Thoracic aorta (tissue), 2 donors: ENCODE measurements at regions not wholly inside any gene's neighbourhood (a gene's known extent, or its start where the extent isn't known, plus 50 kb on each side); places are given as distances from the start of the nearest gene placed in this dataset.

Experiments
- ATAC-seq: fragments of 150-250 bp; one replicate; pipeline ENCODE4 v1.8.0; 2017; ENCODE audit warnings: low read depth; ENCODE audit not compliant: insufficient number of reproducible peaks, low FRiP score
- DNase-seq: peaks from one replicate; pipeline ENCODE4 v3.0.0-alpha.2; 2020; ENCODE audit warnings: low spot score
- H3K27ac ChIP-seq, 2 donors: fragments of 200-600 bp; sonication (generic); 1 replicate in 1 of 2; 2 replicates in 1 of 2; pipeline ENCODE4 v1.5.1; 2016; ENCODE audit warnings: mild to moderate bottlenecking in 2 of 2, moderate library complexity in 2 of 2
- H3K27me3 ChIP-seq: fragments of 200-600 bp; sonication (generic); replicated peaks from 2 replicates; pipeline ENCODE4 v1.6.0; 2016; ENCODE audit warnings: mild to moderate bottlenecking; ENCODE audit not compliant: insufficient read depth
- H3K36me3 ChIP-seq: fragments of 200-600 bp; sonication (generic); one replicate; pipeline ENCODE4 v1.5.1; 2016
- H3K4me1 ChIP-seq, 2 donors: fragments of 200-600 bp; sonication (generic); 1 replicate in 1 of 2; 2 replicates in 1 of 2; pipeline versions ENCODE4 v1.5.1 to v1.6.0; 2016; ENCODE audit warnings: low read depth in 2 of 2, mild to moderate bottlenecking in 1 of 2; ENCODE audit not compliant: control insufficient read depth in 1 of 2
- H3K4me3 ChIP-seq: fragments of 200-600 bp; sonication (generic); 2 replicates; pipeline ENCODE4 v1.5.1; 2016; ENCODE audit warnings: mild to moderate bottlenecking
- H3K9me3 ChIP-seq: fragments of 200-600 bp; sonication (generic); 2 replicates; pipeline ENCODE4 v1.5.1; 2016
- TF ChIP-seq, protein P1 (sequence below): fragments of 200-600 bp; sonication (generic); IDR thresholded peaks from one replicate; pipeline ENCODE4 v1.5.1; 2019; ENCODE audit warnings: antibody characterized with exemption

DNA sequence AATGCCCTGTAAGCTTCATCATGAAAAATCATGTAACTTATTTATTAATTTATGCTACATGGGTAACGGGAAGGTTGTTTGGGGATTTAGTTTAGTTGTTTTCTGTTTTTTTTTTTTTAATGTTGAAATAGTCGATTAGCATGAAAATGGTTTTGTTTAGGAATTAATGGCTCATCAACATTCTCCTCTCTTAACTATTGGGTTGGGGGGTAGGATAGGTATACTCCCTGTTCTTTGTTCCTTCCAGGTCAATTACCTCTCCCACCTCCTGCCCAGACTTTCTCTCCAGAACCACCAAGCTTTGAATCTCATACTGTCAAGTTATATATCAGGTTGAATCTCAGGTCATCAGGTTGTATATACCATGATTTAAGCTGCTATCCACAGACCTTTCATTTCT lies 568.7 kb upstream of the DSEL start:
- no peaks in the 10 kb centered on the region for H3K4me1 ChIP-seq
- ATAC-seq, result no peak
- H3K36me3 ChIP-seq, result no peaks in the 10 kb centered on the region
- no peak overlapping the region for H3K27ac ChIP-seq
- no peak overlapping the region for H3K4me3 ChIP-seq
- H3K27me3 ChIP-seq, result no peaks in the 10 kb centered on the region
- no peak for DNase-seq
- H3K9me3 ChIP-seq, result no peaks in the 10 kb centered on the region
- TF ChIP-seq, protein P1, sequence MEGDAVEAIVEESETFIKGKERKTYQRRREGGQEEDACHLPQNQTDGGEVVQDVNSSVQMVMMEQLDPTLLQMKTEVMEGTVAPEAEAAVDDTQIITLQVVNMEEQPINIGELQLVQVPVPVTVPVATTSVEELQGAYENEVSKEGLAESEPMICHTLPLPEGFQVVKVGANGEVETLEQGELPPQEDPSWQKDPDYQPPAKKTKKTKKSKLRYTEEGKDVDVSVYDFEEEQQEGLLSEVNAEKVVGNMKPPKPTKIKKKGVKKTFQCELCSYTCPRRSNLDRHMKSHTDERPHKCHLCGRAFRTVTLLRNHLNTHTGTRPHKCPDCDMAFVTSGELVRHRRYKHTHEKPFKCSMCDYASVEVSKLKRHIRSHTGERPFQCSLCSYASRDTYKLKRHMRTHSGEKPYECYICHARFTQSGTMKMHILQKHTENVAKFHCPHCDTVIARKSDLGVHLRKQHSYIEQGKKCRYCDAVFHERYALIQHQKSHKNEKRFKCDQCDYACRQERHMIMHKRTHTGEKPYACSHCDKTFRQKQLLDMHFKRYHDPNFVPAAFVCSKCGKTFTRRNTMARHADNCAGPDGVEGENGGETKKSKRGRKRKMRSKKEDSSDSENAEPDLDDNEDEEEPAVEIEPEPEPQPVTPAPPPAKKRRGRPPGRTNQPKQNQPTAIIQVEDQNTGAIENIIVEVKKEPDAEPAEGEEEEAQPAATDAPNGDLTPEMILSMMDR, result no peak

- no peak for ATAC-seq
Measured at GRCh38 chr18:68083776-68084175, 567.3 kb upstream of the DSEL start.

GRCh38 chr18:68083131-68083530 lies 566.6 kb upstream of the DSEL start:
- no peak for ATAC-seq

More at GRCh38 chr18:68083776-68084175, 567.3 kb upstream of the DSEL start:
- H3K27ac ChIP-seq, result no peak overlapping the region
- no peaks in the 10 kb centered on the region for H3K4me1 ChIP-seq
- TF ChIP-seq, protein P1, result no peak
- H3K9me3 ChIP-seq, result no peaks in the 10 kb centered on the region
- H3K36me3 ChIP-seq, result no peaks in the 10 kb centered on the region
- no peak for DNase-seq
- no peak overlapping the region for H3K4me3 ChIP-seq
- H3K27me3 ChIP-seq, result no peaks in the 10 kb centered on the region

DNA sequence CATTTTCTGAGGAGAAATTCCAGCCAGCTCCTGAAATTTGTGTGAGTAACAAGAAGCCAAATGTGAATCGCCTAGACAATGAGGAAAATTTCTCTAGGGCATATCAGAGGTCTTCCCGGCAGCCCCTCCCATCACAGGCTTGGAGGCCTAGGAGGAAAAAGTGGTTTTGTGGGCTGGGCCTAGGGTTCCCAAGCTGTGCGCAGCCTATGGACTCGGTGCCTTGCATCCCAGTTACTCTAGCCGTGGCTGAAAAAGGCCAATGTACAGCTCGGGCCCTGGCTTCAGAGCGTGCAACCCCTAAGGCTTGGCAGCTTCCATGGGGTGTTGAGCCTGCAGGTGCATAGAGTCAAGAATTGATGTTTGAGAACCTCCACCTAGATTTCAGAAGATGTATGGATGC lies 556.2 kb upstream of the DSEL start:
- H3K36me3 ChIP-seq, result no peaks in the 10 kb centered on the region
- no peak for ATAC-seq
- no peak for DNase-seq
- no peaks in the 10 kb centered on the region for H3K27me3 ChIP-seq
- H3K4me3 ChIP-seq, result no peak overlapping the region
- no peak overlapping the region for H3K27ac ChIP-seq
- TF ChIP-seq, protein P1, result no peak
- H3K9me3 ChIP-seq, result no peaks in the 10 kb centered on the region
- no peaks in the 10 kb centered on the region for H3K4me1 ChIP-seq

More at GRCh38 chr18:68083131-68083530, 566.6 kb upstream of the DSEL start:
- TF ChIP-seq, protein P1, result no peak
- H3K36me3 ChIP-seq, result no peaks in the 10 kb centered on the region
- H3K27me3 ChIP-seq, result no peaks in the 10 kb centered on the region
- no peak for DNase-seq
- H3K27ac ChIP-seq, result no peak overlapping the region
- no peaks in the 10 kb centered on the region for H3K9me3 ChIP-seq
- H3K4me1 ChIP-seq, result no peaks in the 10 kb centered on the region
- no peak overlapping the region for H3K4me3 ChIP-seq

DNA sequence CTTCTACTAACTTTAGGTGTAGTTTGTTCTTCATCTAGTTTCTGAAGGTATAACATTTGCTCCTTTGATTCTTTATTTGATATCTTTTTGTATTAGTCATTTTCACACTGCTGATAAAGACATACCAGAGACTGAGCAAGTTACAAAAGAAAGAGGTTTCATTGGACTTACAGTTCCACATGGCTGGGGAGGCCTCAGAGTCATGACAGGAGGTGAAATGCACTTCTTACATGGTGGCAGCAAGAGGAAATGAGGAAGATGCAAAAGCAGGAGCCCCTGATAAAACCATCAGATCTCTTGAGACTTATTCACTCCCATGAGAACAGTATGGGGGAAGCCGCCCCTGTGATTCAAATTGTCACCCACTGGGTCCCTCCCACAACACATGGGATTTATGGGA lies 544.4 kb upstream of the DSEL start:
- TF ChIP-seq, protein P1, result no peak
- no peaks in the 10 kb centered on the region for H3K9me3 ChIP-seq
- ATAC-seq (no peak), DNase-seq (no peak)
- no peak overlapping the region for H3K27ac ChIP-seq
- no peaks in the 10 kb centered on the region for H3K4me1 ChIP-seq
- H3K36me3 ChIP-seq, result no peaks in the 10 kb centered on the region
- H3K4me3 ChIP-seq, result no peak overlapping the region
- no peaks in the 10 kb centered on the region for H3K27me3 ChIP-seq
